ENCODE measurements at regions not wholly inside any gene's neighbourhood (a gene's known extent, or its start where the extent isn't known, plus 50 kb on each side); places are given as distances from the start of the nearest gene placed in this dataset.

DNA sequence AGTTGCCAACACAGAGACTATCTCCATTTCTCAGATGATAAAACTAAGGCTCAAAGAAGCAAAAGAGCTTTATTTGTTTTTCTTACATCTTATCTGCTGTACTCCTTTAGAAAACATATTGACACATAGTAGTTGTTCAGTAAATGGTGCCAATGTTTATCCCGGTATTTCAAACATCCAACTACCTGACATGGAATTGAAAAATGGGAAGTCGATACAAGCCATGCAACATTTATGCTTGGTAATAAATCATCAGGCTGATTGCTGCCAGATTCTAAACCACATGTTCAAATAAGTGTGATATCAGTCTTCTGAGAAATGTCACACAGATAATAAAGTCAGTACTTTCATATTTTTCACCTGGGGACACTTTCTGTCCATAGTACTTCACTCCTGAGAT, 65.8 kb upstream of the C10orf120 start (continued):
- TF ChIP-seq, protein P1, sequence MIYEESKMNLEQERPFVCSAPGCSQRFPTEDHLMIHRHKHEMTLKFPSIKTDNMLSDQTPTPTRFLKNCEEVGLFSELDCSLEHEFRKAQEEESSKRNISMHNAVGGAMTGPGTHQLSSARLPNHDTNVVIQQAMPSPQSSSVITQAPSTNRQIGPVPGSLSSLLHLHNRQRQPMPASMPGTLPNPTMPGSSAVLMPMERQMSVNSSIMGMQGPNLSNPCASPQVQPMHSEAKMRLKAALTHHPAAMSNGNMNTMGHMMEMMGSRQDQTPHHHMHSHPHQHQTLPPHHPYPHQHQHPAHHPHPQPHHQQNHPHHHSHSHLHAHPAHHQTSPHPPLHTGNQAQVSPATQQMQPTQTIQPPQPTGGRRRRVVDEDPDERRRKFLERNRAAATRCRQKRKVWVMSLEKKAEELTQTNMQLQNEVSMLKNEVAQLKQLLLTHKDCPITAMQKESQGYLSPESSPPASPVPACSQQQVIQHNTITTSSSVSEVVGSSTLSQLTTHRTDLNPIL (CRISPR knock-in tag; IDR thresholded peaks at IDR 0.05; ENCODE audit: low read depth): no peak
- TF ChIP-seq ARNTL (CRISPR knock-in tag; IDR thresholded peaks at IDR 0.05; ENCODE audit: borderline replicate concordance, low read depth): no peak
- no peak for TF ChIP-seq ZNF70 (CRISPR knock-in tag; IDR thresholded peaks at IDR 0.05)
- TF ChIP-seq ZNF8 (CRISPR knock-in tag; IDR thresholded peaks at IDR 0.05): no peak
- TF ChIP-seq CSDC2 (CRISPR knock-in tag; IDR thresholded peaks at IDR 0.05): no peak
- TF ChIP-seq, protein P2, sequence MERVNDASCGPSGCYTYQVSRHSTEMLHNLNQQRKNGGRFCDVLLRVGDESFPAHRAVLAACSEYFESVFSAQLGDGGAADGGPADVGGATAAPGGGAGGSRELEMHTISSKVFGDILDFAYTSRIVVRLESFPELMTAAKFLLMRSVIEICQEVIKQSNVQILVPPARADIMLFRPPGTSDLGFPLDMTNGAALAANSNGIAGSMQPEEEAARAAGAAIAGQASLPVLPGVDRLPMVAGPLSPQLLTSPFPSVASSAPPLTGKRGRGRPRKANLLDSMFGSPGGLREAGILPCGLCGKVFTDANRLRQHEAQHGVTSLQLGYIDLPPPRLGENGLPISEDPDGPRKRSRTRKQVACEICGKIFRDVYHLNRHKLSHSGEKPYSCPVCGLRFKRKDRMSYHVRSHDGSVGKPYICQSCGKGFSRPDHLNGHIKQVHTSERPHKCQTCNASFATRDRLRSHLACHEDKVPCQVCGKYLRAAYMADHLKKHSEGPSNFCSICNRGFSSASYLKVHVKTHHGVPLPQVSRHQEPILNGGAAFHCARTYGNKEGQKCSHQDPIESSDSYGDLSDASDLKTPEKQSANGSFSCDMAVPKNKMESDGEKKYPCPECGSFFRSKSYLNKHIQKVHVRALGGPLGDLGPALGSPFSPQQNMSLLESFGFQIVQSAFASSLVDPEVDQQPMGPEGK (CRISPR knock-in tag; IDR thresholded peaks at IDR 0.05; ENCODE audit: borderline replicate concordance): no peak
- TF ChIP-seq ZC3H10 (CRISPR knock-in tag; IDR thresholded peaks at IDR 0.05): no peak
- TF ChIP-seq TOX (CRISPR knock-in tag; IDR thresholded peaks at IDR 0.05; ENCODE audit: borderline replicate concordance): no peak

DNA sequence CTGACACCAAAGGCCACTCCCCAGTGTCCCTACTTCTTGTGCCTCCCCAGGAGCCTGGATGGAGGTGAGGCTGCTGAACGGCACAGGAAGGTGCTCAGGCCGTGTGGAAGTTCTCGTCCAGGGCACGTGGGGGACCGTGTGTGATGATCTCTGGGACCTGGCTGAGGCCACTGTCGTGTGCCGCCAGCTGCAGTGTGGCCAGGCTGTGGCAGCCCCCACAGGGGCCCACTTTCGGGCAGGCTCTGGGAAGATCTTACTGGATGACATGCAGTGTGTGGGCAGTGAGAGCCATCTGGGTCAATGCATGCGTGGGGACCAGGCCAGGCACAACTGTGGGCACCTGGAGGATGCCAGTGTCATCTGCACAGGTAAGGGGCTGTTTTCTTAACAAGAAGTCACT, 57.0 kb upstream of the C10orf120 start:
- ATAC-seq: no peak
- TF ChIP-seq POU6F1 (CRISPR knock-in tag; IDR thresholded peaks at IDR 0.05; ENCODE audit: borderline replicate concordance, low read depth) (no peak), TCF4 (CRISPR knock-in tag; IDR thresholded peaks at IDR 0.05; ENCODE audit: borderline replicate concordance) (no peak), OSR1 (CRISPR knock-in tag; IDR thresholded peaks at IDR 0.05) (no peak), PPARA (CRISPR knock-in tag; IDR thresholded peaks at IDR 0.05; ENCODE audit: borderline replicate concordance) (no peak), TOX (CRISPR knock-in tag; IDR thresholded peaks at IDR 0.05; ENCODE audit: borderline replicate concordance) (no peak), GLIS3 (CRISPR knock-in tag; IDR thresholded peaks at IDR 0.05) (no peak), CSRNP3 (CRISPR knock-in tag; IDR thresholded peaks at IDR 0.05) (no peak), ZNF8 (CRISPR knock-in tag; IDR thresholded peaks at IDR 0.05) (no peak), ARNTL (CRISPR knock-in tag; IDR thresholded peaks at IDR 0.05; ENCODE audit: borderline replicate concordance, low read depth) (no peak)
- TF ChIP-seq, protein P1 (CRISPR knock-in tag; IDR thresholded peaks at IDR 0.05; ENCODE audit: low read depth): no peak

GRCh38 chr10:122754491-122755235, 55.0 kb upstream of the C10orf120 start:
- ATAC-seq: no peak
- no peak for TF ChIP-seq ARNTL (CRISPR knock-in tag; IDR thresholded peaks at IDR 0.05; ENCODE audit: borderline replicate concordance, low read depth)
- no peak for TF ChIP-seq POU6F1 (CRISPR knock-in tag; IDR thresholded peaks at IDR 0.05; ENCODE audit: borderline replicate concordance, low read depth)
- TF ChIP-seq, protein P2 (CRISPR knock-in tag; IDR thresholded peaks at IDR 0.05; ENCODE audit: borderline replicate concordance): no peak
- TF ChIP-seq ESRRG (CRISPR knock-in tag; IDR thresholded peaks at IDR 0.05): no peak
- TF ChIP-seq ZNF8 (CRISPR knock-in tag; IDR thresholded peaks at IDR 0.05): no peak
- no peak for TF ChIP-seq ISL1 (CRISPR knock-in tag; IDR thresholded peaks at IDR 0.05)
- TF ChIP-seq ZNF565 (CRISPR knock-in tag; conservative IDR thresholded peaks at IDR 0.05; ENCODE audit: low read depth): no peak
- no peak for TF ChIP-seq RARB (CRISPR knock-in tag; IDR thresholded peaks at IDR 0.05)
- TF ChIP-seq, protein P3, sequence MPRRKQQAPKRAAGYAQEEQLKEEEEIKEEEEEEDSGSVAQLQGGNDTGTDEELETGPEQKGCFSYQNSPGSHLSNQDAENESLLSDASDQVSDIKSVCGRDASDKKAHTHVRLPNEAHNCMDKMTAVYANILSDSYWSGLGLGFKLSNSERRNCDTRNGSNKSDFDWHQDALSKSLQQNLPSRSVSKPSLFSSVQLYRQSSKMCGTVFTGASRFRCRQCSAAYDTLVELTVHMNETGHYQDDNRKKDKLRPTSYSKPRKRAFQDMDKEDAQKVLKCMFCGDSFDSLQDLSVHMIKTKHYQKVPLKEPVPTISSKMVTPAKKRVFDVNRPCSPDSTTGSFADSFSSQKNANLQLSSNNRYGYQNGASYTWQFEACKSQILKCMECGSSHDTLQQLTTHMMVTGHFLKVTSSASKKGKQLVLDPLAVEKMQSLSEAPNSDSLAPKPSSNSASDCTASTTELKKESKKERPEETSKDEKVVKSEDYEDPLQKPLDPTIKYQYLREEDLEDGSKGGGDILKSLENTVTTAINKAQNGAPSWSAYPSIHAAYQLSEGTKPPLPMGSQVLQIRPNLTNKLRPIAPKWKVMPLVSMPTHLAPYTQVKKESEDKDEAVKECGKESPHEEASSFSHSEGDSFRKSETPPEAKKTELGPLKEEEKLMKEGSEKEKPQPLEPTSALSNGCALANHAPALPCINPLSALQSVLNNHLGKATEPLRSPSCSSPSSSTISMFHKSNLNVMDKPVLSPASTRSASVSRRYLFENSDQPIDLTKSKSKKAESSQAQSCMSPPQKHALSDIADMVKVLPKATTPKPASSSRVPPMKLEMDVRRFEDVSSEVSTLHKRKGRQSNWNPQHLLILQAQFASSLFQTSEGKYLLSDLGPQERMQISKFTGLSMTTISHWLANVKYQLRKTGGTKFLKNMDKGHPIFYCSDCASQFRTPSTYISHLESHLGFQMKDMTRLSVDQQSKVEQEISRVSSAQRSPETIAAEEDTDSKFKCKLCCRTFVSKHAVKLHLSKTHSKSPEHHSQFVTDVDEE (CRISPR knock-in tag; IDR thresholded peaks at IDR 0.05): no peak
- TF ChIP-seq SNAI2 (CRISPR knock-in tag; IDR thresholded peaks at IDR 0.05): no peak
- TF ChIP-seq ZFP3 (CRISPR knock-in tag; IDR thresholded peaks at IDR 0.05): no peak
- TF ChIP-seq CSDC2 (CRISPR knock-in tag; IDR thresholded peaks at IDR 0.05): no peak
- TF ChIP-seq OSR1 (CRISPR knock-in tag; IDR thresholded peaks at IDR 0.05): no peak
- no peak for TF ChIP-seq PPARA (CRISPR knock-in tag; IDR thresholded peaks at IDR 0.05; ENCODE audit: borderline replicate concordance)

Measured in SK-N-SH treated with all-trans-retinoic acid at 6 μM for 48 hours (cell line).